Stimulated activated CD4-positive, alpha-beta T cell treated with anti-CD3 and anti-CD28 coated beads, Interleukin-12 subunit alpha, Interleukin-12 subunit beta, amount 100 ng/mL, for 48 hours (primary cell): ENCODE measurements at regions not wholly inside any gene's neighbourhood (a gene's known extent, or its start where the extent isn't known, plus 50 kb on each side); places are given as distances from the start of the nearest gene placed in this dataset.
"Not testable (repeated sequence)": the region's sequence is repeated elsewhere in the genome, so short reads cannot be mapped to it uniquely, and the experiment has no call there.

ENCODE experiments used
- DNase-seq, 3 donors: peaks; one replicate each; pipeline ENCODE4 v3.0.0-alpha.2; 2020; ENCODE audit warnings: low read depth in 2 of 3, low spot score in 1 of 3

GRCh38 chr11:82225502-82225901, 508.2 kb downstream of the FAM181B start:
- no peak for DNase-seq

- DNase-seq = no peak
Observed at GRCh38 chr11:82216927-82217570, 516.6 kb downstream of the FAM181B start.

- no peak for DNase-seq
Observed at GRCh38 chr11:82210011-82210410, 523.7 kb downstream of the FAM181B start.

- no peak for DNase-seq
Observed at GRCh38 chr11:82195283-82195682, 538.4 kb downstream of the FAM181B start.

- no peak for DNase-seq
Observed at GRCh38 chr11:82194521-82194920, 539.1 kb downstream of the FAM181B start.

- DNase-seq = no peak
Observed at GRCh38 chr11:82191695-82192094, 542.0 kb downstream of the FAM181B start.

GRCh38 chr11:82185925-82186324, 547.7 kb downstream of the FAM181B start:
- DNase-seq = no peak

- no peak for DNase-seq
Observed at GRCh38 chr11:82184966-82185365, 548.7 kb downstream of the FAM181B start.

- no peak for DNase-seq
Observed at GRCh38 chr11:82183346-82183745, 550.3 kb downstream of the FAM181B start.

- DNase-seq = not testable (repeated sequence)
Observed at GRCh38 chr11:82182697-82183096, 551.0 kb downstream of the FAM181B start.

GRCh38 chr11:82181796-82182195, 551.9 kb downstream of the FAM181B start:
- not testable (repeated sequence) for DNase-seq

- DNase-seq = no peak
Observed at GRCh38 chr11:82176945-82177344, 556.7 kb downstream of the FAM181B start.

- no peak for DNase-seq
Observed at GRCh38 chr11:82176365-82176764, 557.3 kb downstream of the FAM181B start.

GRCh38 chr11:82174610-82175009, 559.1 kb downstream of the FAM181B start:
- DNase-seq = no peak

- DNase-seq = no peak
Observed at GRCh38 chr11:82146789-82147188, 586.9 kb downstream of the FAM181B start.

- no peak for DNase-seq
Observed at GRCh38 chr11:82118946-82119345, 614.7 kb downstream of the FAM181B start.

GRCh38 chr11:82117362-82117761, 616.3 kb downstream of the FAM181B start:
- DNase-seq = no peak

GRCh38 chr11:82105331-82105998, 628.2 kb downstream of the FAM181B start:
- DNase-seq = no peak

GRCh38 chr11:82092904-82093303, 640.8 kb downstream of the FAM181B start:
- DNase-seq = no peak

GRCh38 chr11:82089426-82089825, 644.2 kb downstream of the FAM181B start:
- DNase-seq = no peak

- no peak for DNase-seq
Observed at GRCh38 chr11:82085493-82085892, 648.2 kb downstream of the FAM181B start.

GRCh38 chr11:82082976-82083375, 650.7 kb downstream of the FAM181B start:
- DNase-seq = no peak

- no peak for DNase-seq
Observed at GRCh38 chr11:82080160-82080559, 653.5 kb downstream of the FAM181B start.
